ENCODE measurements at regions not wholly inside any gene's neighbourhood (a gene's known extent, or its start where the extent isn't known, plus 50 kb on each side); places are given as distances from the start of the nearest gene placed in this dataset.

DNA sequence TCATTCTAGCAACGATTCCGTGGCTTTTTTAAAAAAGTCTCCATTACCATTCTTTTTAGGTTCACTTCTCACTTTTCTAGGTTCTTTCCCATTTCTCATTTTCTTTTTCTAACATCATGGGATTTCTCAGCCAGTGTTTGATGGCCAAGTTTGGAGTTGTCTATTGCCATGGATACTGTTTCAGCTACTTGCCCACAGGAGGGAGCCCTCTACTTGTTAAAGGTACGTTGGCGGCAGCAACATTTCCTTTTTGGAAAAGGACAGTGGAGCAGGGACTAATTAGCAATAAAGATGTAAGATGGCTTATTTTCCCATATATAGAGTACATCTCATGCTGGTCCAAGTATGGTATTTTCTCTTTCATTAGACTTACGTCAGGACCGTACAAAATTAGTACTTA lies 2257.5 kb upstream of the C9orf72 start:
- in situ Hi-C loops (cut with MboI; ENCODE audit: low pct_unique_long_range_greater_than_20kb, low sequenced_read_pairs), result no loop called here
- peak; percentile 58 for DNase-seq

DNA sequence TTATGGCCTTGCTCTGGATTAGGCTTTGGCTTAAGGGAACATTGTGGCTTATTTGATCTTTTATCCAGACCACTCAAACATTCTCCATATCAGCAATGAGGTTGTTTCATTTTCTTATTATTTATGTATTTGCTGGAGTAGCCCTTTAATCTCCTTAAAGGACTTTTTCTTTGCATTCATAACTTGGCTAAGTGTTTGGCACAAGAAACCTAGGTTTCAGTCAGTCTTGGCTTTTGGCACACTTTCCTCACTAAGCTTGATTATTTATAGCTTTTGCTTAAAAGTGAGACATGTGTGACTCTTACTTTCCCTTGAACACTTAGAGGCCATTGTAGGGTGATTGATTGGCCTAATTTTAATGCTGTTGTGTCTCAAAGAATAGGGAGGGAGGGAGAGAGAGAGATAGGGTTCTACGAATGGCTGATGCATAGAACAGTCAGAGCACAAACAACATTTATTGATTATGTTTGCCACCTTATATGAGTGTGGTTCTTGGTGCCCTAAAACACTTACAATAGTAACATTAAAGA lies 2265.3 kb upstream of the C9orf72 start:
- DNase-seq, result no peak
- in situ Hi-C loops (cut with MboI; ENCODE audit: low pct_unique_long_range_greater_than_20kb, low sequenced_read_pairs), result no loop called here

DNA sequence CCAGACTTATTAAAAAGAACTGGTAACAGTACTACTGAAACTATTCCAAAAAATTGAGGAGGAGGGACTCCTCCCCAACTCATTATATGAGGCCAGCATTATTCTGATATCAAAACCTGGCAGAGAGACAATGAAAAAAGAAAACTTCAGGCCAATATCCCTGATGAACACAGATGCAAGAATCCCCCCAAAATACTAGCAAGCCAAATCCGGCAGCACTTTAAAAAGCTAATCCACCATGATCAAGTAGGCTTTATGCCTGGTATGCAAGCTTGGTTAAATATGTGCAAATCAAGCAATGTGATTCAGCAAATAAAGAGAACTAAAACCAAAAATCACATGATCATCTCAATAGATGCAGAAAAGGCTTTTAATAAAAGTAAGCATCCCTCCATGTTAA lies 2271.0 kb upstream of the C9orf72 start:
- DNase-seq, result no peak
- in situ Hi-C loops (cut with MboI; ENCODE audit: low pct_unique_long_range_greater_than_20kb, low sequenced_read_pairs), result no loop called here

DNA sequence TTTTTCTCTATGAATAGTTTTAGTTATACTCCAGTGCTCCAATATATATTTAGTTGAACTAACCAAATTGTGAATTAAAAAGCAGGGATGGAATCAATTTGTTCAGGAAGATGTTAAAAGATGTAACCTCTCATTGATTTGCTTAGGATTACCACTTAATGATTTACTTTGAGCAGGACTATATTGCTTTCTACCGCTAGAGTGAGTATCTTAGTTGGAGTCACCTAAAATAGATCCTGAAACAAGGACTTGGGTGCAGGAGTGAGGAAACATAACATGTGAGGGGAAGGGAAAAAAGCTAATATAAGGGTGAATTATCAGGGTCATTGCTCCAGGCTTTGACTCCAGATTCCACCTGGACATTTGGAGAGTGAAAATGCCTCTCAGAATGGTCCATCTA lies 2277.4 kb upstream of the C9orf72 start:
- no peak for DNase-seq
- in situ Hi-C loops (cut with MboI; ENCODE audit: low pct_unique_long_range_greater_than_20kb, low sequenced_read_pairs), result no loop called here

DNA sequence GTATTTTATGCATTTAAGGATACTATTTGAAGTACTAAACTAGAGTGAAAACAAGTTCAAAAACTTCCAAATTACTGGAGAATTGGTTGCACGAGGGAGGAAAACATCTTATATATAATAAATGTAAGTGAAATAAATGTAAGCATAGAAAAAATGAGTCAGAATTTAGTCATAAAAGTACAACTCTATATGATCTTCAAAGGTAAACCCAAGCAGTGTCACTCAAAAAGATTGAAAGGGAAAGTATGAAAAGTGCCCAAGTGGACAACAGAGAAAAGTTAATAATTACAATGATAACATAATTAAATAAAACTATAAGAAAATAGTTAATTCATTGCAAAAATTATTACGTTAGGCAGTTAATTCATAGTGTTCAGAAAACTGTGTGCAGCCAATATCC lies 2288.5 kb upstream of the C9orf72 start:
- no peak for DNase-seq
- in situ Hi-C loops (cut with MboI; ENCODE audit: low pct_unique_long_range_greater_than_20kb, low sequenced_read_pairs), result no loop called here

DNA sequence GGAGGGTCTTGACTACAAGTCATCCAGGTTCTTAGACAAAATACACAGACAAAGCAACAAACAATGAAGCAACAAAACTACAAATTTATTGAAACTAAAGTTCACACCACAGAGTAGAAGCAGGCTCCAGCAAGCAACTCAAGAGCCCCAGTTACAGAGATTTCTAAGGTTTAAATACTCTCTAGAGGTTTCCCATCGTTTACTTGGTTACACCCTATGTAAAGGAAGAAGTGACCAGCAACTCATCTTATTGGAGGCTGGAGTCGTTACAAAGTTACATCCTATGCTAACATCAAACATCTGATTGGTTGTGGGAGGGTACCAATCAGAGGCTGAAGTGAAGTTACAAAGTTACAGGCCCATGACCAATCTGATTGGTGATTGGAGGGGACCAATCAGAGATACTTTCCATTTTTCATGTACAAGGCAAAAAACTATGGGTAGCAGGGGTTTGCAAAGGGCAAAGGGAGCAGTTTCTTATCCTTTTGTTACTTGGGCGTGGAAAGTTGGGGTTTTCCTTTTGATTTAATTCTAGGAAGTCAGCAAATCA lies 2292.6 kb upstream of the C9orf72 start:
- no peak for DNase-seq
- in situ Hi-C loops (cut with MboI; ENCODE audit: low pct_unique_long_range_greater_than_20kb, low sequenced_read_pairs), result no loop called here

DNA sequence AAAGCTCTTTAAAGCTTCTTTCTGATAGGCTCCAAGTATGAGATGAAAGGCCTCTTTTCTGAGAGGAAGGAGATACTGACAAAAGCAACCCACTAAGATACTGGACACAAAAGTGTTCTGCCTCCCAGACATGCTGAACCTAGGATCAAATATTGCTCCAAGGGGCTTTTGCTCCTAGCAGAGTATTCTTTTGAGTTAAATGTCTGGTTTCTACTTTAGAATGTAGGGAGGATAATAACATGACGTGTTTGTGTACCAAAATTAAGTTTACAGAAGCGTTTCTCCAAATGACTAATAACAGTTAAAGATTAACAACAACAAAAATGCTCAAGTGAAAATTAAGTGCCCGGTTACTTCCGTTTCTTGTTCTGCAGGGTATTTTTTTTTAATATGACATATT lies 2293.3 kb upstream of the C9orf72 start:
- in situ Hi-C loops (cut with MboI; ENCODE audit: low pct_unique_long_range_greater_than_20kb, low sequenced_read_pairs), result no loop called here
- peak; percentile 14 for DNase-seq

DNA sequence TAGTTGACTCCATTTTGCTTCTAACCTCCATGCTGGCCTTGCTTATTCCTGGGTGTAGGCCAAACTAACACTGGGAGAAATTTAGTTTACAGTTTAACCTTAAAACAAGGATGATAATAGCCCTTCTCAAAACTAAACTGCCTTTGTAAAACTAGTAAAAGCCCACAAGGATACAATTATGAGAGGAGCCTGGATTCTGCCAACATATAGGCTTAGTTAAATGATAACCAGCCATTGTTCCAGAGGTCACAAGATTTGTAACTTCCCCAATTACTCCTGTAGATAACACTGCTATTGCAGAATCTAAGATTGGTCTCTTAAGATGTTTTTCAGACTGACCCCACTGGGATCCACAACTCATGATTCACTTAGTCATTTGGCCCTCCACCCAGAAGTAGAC lies 2300.3 kb upstream of the C9orf72 start:
- in situ Hi-C loops (cut with MboI; ENCODE audit: low pct_unique_long_range_greater_than_20kb, low sequenced_read_pairs), result no loop called here
- no peak for DNase-seq

DNA sequence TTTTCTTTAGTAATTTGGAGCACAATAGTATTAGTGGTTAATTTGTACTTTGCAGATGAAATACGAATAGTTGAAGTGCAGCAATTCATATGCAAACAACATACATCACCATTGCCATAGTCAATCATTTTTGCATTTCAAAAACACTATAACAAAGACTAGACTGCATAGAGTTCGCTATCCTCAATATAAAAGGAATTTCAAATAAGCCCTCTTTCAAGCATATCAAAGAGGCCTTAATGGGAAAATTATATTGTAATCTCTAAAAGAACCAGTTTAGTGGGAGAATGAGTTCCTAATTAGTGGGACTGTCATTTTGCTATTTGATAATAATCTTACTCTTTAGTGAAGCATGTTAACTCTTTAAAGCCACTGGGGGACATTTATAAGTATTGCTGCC lies 2302.3 kb upstream of the C9orf72 start:
- DNase-seq, result no peak
- in situ Hi-C loops (cut with MboI; ENCODE audit: low pct_unique_long_range_greater_than_20kb, low sequenced_read_pairs), result no loop called here

DNA sequence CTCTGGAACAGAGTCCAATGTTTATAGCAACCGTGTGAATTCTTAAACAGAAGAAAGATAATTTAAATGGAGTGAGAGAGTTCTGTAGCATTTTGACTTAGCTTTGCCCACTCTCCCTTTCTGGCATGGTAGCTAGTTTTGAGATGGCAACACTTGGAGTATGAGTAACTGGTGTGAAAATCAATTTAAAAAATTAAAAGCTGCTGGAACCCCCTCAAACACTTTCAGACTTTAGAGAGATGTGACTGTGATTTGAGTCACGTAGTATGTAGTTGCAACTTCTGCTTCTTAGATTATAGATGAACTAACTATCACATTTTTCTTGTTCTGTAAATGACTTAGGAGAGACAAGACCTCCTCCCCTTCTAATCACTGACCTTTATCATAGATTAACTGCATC lies 2309.5 kb upstream of the C9orf72 start:
- in situ Hi-C loops (cut with MboI; ENCODE audit: low pct_unique_long_range_greater_than_20kb, low sequenced_read_pairs), result no loop called here
- no peak for DNase-seq

DNA sequence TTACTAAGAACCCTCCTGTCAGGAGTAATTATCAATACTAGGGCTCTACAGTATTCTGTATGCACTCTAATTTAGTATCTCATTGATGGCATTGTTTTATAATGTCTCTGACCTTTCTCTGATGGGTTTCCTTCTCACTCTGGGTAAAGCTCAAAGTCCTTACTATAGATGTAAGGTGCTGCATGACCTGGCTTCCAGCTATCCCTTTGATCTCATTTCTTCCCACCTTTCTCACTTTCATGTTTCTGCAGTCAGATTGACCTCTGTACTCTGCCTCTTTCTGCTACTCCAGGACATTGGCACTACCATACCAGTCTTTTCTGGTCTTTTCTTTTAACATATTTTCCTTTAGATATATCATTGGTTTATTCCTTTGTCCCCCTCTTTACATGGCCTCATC lies 2332.8 kb upstream of the C9orf72 start:
- DNase-seq, result no peak
- in situ Hi-C loops (cut with MboI; ENCODE audit: low pct_unique_long_range_greater_than_20kb, low sequenced_read_pairs), result no loop called here

DNA sequence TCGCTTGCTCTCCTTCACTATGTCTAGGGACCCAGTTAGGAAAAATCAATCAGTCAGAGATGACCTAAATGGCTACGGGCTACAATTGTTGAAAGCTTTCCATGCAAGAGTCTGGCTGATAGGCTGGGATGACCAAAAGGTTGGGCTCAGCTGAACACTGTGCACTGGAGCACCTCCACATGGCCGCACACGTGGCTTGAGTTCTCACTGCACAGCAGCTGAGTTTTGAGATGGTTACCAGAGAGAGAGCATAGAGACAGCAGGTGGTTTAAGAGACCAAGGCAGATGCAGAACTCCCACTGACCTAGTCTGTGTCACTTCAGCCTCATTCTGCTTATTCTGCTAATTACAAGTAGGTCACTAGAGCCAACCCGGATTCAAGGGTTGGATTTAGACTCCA lies 2354.8 kb upstream of the C9orf72 start:
- no peak for DNase-seq
- in situ Hi-C loops (cut with MboI; ENCODE audit: low pct_unique_long_range_greater_than_20kb, low sequenced_read_pairs), result no loop called here

DNA sequence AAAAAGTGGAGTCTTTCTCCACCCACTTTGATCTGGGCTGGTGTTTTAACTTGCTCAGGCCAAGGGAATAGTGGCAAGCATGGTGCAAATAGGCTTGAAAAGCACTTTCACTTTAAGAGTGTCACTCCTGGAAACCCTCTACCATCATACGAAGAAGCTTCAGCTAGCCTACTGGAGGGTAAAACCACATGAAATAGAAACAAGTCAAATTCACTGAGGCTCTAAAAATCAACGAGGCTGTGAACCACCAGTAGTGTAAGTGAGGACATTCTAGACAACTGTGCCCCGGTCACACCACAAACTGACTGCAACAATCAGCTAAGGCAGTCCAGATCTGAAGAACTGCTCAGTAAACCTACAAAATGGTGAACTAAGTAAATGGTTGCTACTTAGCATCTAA lies 2366.3 kb upstream of the C9orf72 start:
- in situ Hi-C loops (cut with MboI; ENCODE audit: low pct_unique_long_range_greater_than_20kb, low sequenced_read_pairs), result no loop called here

DNA sequence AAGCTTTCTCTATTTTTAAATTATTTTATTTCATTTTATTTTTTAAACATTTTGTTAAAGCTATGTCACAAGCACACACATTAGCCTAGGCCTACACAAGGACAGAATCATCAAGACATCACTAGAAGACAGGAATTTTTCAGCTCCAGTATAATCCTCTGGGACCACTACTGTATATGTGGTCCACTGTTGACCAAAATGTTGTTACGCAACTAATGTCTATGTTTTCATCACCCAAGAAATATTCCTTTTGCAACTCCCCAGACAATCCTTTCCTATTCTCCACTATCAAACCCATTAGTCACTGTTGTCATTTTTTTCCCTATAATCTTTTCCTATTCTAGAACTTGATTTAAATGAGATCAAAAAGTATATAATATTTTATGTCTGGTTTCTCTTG lies 2371.7 kb upstream of the C9orf72 start:
- in situ Hi-C loops (cut with MboI; ENCODE audit: low pct_unique_long_range_greater_than_20kb, low sequenced_read_pairs), result no loop called here

More for the DNA sequence above, 2366.3 kb upstream of the C9orf72 start:
- no peak for DNase-seq

DNA sequence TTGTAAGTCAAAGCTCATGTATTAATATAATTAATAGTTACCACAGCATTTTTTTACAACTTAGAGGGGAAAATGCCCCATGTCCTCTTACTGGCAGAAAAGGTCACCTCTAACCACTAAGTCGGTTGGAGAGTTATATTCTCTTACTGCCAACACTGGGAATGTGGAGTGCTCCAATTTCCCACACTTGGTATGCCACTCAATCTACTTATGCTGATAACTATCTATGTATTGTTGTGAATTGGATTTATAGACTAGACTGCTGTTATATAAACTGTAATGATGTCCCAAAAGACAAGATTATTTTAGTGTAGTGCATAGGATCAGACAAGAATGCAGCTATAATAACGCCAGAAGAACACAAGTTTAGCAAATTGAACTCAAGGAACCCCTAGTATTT lies 2385.2 kb upstream of the C9orf72 start:
- DNase-seq, result no peak
- in situ Hi-C loops (cut with MboI; ENCODE audit: low pct_unique_long_range_greater_than_20kb, low sequenced_read_pairs), result no loop called here

More for the DNA sequence above, 2371.7 kb upstream of the C9orf72 start:
- no peak for DNase-seq

DNA sequence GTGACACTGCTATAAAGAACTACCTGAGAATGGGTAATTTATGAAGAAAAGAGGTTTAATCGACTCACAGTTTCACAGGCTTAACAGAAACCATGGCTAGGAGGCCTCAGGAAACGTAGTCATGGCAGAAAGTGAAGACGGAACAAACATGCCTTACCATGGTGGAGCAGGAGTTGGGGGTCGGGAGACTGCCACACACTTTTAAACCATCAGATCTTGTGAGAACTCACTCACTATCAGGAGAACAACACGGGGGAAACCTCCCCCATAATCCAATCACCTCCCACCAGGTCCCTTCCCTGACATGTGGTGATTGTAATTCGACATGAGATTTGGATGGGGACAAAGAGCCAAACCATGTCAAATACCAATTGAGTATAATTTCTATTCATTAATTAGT lies 2392.6 kb upstream of the C9orf72 start:
- in situ Hi-C loops (cut with MboI; ENCODE audit: low pct_unique_long_range_greater_than_20kb, low sequenced_read_pairs), result no loop called here
- no peak for DNase-seq

DNA sequence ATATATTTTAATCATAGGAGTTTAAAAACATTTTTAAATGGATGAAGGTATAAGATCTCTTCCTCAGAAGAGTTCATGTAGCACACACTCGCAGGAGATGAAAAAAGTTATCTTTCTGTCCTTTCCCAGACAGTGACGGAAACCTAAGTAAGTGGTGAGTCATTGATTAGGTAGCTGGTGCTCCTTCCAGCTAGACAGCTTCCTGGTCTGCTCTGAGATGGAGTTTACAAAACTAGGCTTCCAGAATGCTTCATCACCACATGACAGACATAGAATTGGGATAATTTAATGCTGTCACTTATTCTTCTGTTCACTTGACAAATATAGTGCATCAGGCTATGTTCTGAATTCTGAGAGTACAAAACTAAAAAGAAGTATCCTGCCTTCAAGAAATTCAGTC lies 2393.0 kb upstream of the C9orf72 start:
- DNase-seq, result no peak
- in situ Hi-C loops (cut with MboI; ENCODE audit: low pct_unique_long_range_greater_than_20kb, low sequenced_read_pairs), result no loop called here

DNA sequence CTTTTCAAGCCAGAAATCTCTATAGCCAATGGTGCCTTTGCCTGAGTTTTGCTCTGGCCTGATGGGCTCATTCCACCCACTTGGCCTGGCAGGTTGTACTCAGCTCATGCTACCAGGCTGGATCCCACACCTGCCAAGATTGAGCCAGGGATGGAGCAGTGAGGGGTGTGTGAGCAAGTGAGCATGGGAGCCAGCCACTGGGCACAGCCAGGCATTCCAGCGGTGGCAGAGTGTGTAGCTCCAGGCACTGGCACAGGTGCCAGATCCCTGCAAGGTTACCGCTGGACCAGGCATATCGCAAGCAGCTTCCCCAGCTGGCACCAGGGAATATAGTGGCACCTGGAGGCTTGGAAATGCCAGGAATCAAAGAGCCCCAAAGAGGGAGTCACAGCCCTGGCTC lies 2395.6 kb upstream of the C9orf72 start:
- in situ Hi-C loops (cut with MboI; ENCODE audit: low pct_unique_long_range_greater_than_20kb, low sequenced_read_pairs), result no loop called here
- DNase-seq, result no peak

DNA sequence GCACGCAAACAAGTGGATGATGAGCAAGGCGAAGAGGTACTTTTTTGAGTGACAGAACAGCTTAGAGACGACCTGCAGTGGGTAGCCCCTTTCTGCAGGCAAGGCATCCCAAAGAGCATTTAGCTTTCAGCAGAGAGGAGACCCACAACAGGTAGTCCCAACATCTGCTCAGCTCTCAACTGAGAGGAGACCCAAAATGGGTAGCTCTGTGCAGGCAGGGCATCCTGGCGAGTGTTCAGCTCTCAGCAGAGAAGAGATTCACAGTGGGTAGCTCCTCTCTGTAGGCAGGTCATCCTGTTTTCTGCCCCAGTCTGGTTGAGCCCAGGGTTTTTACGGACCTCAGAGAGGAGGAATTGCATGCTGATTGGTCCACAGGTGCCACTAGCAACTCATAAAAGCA lies 2396.1 kb upstream of the C9orf72 start:
- DNase-seq, result no peak
- in situ Hi-C loops (cut with MboI; ENCODE audit: low pct_unique_long_range_greater_than_20kb, low sequenced_read_pairs), result no loop called here

DNA sequence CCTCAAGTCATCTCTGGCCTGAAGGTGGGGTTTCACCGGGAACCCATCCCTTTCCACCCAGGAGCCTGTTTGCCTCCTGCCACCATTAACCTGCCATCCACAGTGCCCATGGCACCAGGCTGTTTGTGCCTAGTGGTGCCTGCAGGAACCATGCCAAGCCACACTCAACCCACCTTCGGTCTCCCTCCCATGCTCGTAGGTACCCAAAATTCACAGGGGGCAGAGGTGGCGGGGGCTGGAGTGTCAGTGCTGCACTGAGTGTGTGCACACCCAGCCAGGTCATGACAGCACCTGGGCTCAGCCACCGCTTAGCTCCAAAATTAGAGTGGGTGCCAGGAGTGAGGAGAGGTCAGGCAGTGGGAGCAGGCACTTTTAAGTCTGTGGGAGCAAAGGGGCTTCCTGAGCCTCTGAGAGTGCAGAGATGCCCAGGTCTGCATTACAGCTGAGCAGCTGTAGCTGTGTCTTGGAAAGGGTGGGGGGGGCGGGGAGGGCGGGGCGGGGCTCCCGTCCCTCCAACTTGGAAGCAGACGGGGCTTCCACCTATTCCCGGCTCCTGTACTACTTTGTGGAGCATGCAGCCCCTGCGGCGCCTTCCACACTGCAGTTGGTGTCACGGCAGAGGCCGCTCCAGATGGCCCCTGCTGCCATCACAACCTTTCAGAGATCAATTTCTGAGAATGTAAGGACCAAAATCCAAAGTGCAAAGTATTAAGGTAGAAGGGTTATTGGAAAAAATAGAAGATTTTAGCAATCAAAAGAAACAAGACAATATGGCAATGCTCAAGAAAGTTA lies 2396.8 kb upstream of the C9orf72 start:
- in situ Hi-C loops (cut with MboI; ENCODE audit: low pct_unique_long_range_greater_than_20kb, low sequenced_read_pairs), result no loop called here
- no peak for DNase-seq

DNA sequence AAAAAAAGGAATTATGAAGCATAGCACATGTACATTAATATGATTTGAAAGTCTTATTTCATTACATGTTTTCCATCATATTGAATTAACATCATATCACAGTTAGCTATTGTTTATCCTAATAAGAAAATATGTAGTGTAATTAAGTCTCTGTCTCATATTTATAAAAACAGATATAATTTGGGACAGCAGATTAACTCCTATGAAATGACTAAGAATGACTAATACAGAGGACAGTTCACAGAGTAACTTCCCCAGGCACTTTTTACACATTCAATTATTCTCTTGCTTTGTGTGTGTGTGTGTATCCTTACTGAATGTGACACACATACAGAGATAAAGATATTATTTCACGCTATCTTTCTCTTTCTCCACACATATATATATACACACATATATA lies 2400.9 kb upstream of the C9orf72 start:
- in situ Hi-C loops (cut with MboI; ENCODE audit: low pct_unique_long_range_greater_than_20kb, low sequenced_read_pairs), result no loop called here
- no peak for DNase-seq
